Stimulated activated naive B cell treated with anti-CD40 and anti-IgM and Interleukin-4, amounts not matched to agents 10 μg/mL and 1 μg/mL and 100 μg/mL, for 72 hours (primary cell): ENCODE measurements at regions not wholly inside any gene's neighbourhood (a gene's known extent, or its start where the extent isn't known, plus 50 kb on each side); places are given as distances from the start of the nearest gene placed in this dataset.

ENCODE experiments used
- ATAC-seq, 2 donors: fragments of 150-1000 bp; cut with Tn5 transposase; replicated peaks; 2 replicates each; pipeline ENCODE4 v1.10.0; 2021; ENCODE audit warnings: moderate library complexity in 1 of 2
- DNase-seq: peaks from one replicate; pipeline ENCODE4 v3.0.0; 2021
- H3K27ac Mint-ChIP-seq: one replicate; pipeline ENCODE4 v1.8.0; 2022; ENCODE audit warnings: mild to moderate bottlenecking, mixed read lengths
- H3K27me3 Mint-ChIP-seq, 2 donors: one replicate each; pipeline ENCODE4 v1.8.0; 2022; ENCODE audit warnings: mixed read lengths in 2 of 2
- H3K36me3 Mint-ChIP-seq, 2 donors: one replicate each; pipeline ENCODE4 v1.8.0; 2022; ENCODE audit warnings: mixed read lengths in 2 of 2, mild to moderate bottlenecking in 1 of 2
- H3K4me1 Mint-ChIP-seq, 2 donors: one replicate each; pipeline ENCODE4 v1.8.0; 2022; ENCODE audit warnings: mixed read lengths in 2 of 2, mild to moderate bottlenecking in 1 of 2
- H3K4me3 Mint-ChIP-seq, 2 donors: one replicate each; pipeline ENCODE4 v1.8.0; 2022; ENCODE audit warnings: mild to moderate bottlenecking in 2 of 2, mixed read lengths in 2 of 2, moderate library complexity in 1 of 2
- H3K9me3 Mint-ChIP-seq, 2 donors: one replicate each; pipeline ENCODE4 v1.8.0; 2022; ENCODE audit warnings: mixed read lengths in 2 of 2, mild to moderate bottlenecking in 1 of 2

GRCh38 chr12:25894759-25895158, 63.7 kb upstream of the RASSF8 start:
- ATAC-seq (no peak), DNase-seq (no peak)
- Mint-ChIP-seq H3K4me1 (no peaks in the 10 kb centered on the region), H3K4me3 (no peak overlapping the region), H3K36me3 (peaks cover 0 to 3% of the 10 kb centered on the region in 2 donors), H3K27ac (no peak overlapping the region), H3K27me3 (peaks cover 4 to 6% of the 10 kb centered on the region in 2 donors), H3K9me3 (peaks cover 4 to 6% of the 10 kb centered on the region in 2 donors)

- Mint-ChIP-seq H3K27me3 (peaks cover 0 to 4% of the 10 kb centered on the region in 2 donors), H3K9me3 (peaks cover 4 to 5% of the 10 kb centered on the region in 2 donors), H3K36me3 (peaks cover 0 to 3% of the 10 kb centered on the region in 2 donors), H3K4me3 (no peak overlapping the region), H3K27ac (no peak overlapping the region), H3K4me1 (no peaks in the 10 kb centered on the region)
- DNase-seq (no peak), ATAC-seq (no peak)
Observed at GRCh38 chr12:25896981-25897380, 61.5 kb upstream of the RASSF8 start.

GRCh38 chr12:25903603-25904245, 54.8 kb upstream of the RASSF8 start:
- Mint-ChIP-seq H3K27ac (no peak overlapping the region), H3K9me3 (peaks cover 0 to 2% of the 10 kb centered on the region in 2 donors), H3K4me3 (no peak overlapping the region), H3K27me3 (peaks cover 7% of the 10 kb centered on the region in 2 donors), H3K4me1 (no peaks in the 10 kb centered on the region), H3K36me3 (no peaks in the 10 kb centered on the region)
- DNase-seq (no peak), ATAC-seq (no peak)

- Mint-ChIP-seq H3K36me3 (no peaks in the 10 kb centered on the region), H3K9me3 (peaks cover 0 to 2% of the 10 kb centered on the region in 2 donors), H3K27me3 (peaks cover 7 to 8% of the 10 kb centered on the region in 2 donors), H3K4me3 (no peak overlapping the region), H3K4me1 (no peaks in the 10 kb centered on the region), H3K27ac (no peak overlapping the region)
- DNase-seq (no peak), ATAC-seq (no peak)
Observed at GRCh38 chr12:25904442-25904841, 54.0 kb upstream of the RASSF8 start.

- no peak for ATAC-seq
- peaks cover 0 to 1% of the 10 kb centered on the region in 2 donors for H3K9me3 Mint-ChIP-seq
Observed at GRCh38 chr12:25906651-25907340, 51.7 kb upstream of the RASSF8 start.

More at GRCh38 chr12:25906651-25907340, 51.7 kb upstream of the RASSF8 start:
- peaks cover 7 to 13% of the 10 kb centered on the region in 2 donors for H3K27me3 Mint-ChIP-seq
- no peaks in the 10 kb centered on the region for H3K4me1 Mint-ChIP-seq
- no peak for DNase-seq
- no peak overlapping the region for H3K4me3 Mint-ChIP-seq
- H3K27ac Mint-ChIP-seq = no peak overlapping the region
- no peaks in the 10 kb centered on the region for H3K36me3 Mint-ChIP-seq
